OCI-LY7 (cell line): ENCODE measurements at regions not wholly inside any gene's neighbourhood (a gene's known extent, or its start where the extent isn't known, plus 50 kb on each side); places are given as distances from the start of the nearest gene placed in this dataset.

ENCODE experiments used
- BruUV-seq: library from RNA; stranded (reverse); fragments of 400-500 nt; replicated peaks from 2 replicates; lab custom pipeline; 2021; lab: Mats Ljungman, UMichigan
- CTCF ChIA-PET: fragments of 300-600 bp; sonication (Branson Sonifier 250); formaldehyde crosslinking; loops from one replicate; lab custom pipeline; 2022; ENCODE audit warnings: antibody characterized with exemption; ENCODE audit not compliant: unreplicated experiment; lab: Charles Lee
- POLR2A ChIA-PET: fragments of 300-600 bp; sonication (Branson Sonifier 250); formaldehyde crosslinking; loops from one replicate; lab custom pipeline; 2022; ENCODE audit warnings: antibody characterized with exemption; lab: Charles Lee
- DNase-seq: peaks from one replicate; pipeline ENCODE4 v3.0.0-alpha.2; 2015; ENCODE audit warnings: low spot score
- H2AFZ ChIP-seq: fragments of 200-600 bp; sonication (generic), shearing (Covaris generic); 2 replicates; pipeline ENCODE4 v1.6.1; 2014; ENCODE audit warnings: mild to moderate bottlenecking, antibody characterized with exemption, low read length, moderate library complexity
- H3K27ac ChIP-seq: fragments of 200-600 bp; sonication (generic); 2 replicates; pipeline ENCODE4 v1.5.1; 2014; ENCODE audit warnings: mixed run types, low read depth, mild to moderate bottlenecking, moderate library complexity, low read length, inconsistent platforms; ENCODE audit not compliant: poor library complexity, severe bottlenecking
- H3K36me3 ChIP-seq: fragments of 200-600 bp; sonication (generic); 2 replicates; pipeline ENCODE4 v1.6.1; 2014; ENCODE audit warnings: mild to moderate bottlenecking, antibody characterized with exemption, low read length, moderate library complexity, mixed read lengths; ENCODE audit not compliant: insufficient read depth
- H3K4me1 ChIP-seq: fragments of 200-600 bp; sonication (generic); 2 replicates; pipeline ENCODE4 v1.5.1; 2014; ENCODE audit warnings: mild to moderate bottlenecking, low read length; ENCODE audit not compliant: insufficient read depth, poor library complexity, severe bottlenecking
- H3K4me2 ChIP-seq: fragments of 200-600 bp; sonication (generic); 2 replicates; pipeline ENCODE4 v1.6.1; 2014; ENCODE audit warnings: mild to moderate bottlenecking, low read length
- H3K4me3 ChIP-seq: fragments of 200-600 bp; sonication (generic); 2 replicates; pipeline ENCODE4 v1.5.1; 2014; ENCODE audit warnings: mild to moderate bottlenecking, low read depth, low read length; ENCODE audit not compliant: poor library complexity, severe bottlenecking
- H3K79me2 ChIP-seq: fragments of 200-600 bp; sonication (generic); 2 replicates; pipeline ENCODE4 v1.6.1; 2016; ENCODE audit warnings: low read depth, mild to moderate bottlenecking, low read length, moderate library complexity, mixed read lengths; ENCODE audit not compliant: insufficient read depth
- H3K9me2 ChIP-seq: fragments of 200-600 bp; sonication (generic); 2 replicates; pipeline ENCODE4 v1.6.1; 2016; ENCODE audit warnings: mild to moderate bottlenecking, low read length, mixed read lengths; ENCODE audit not compliant: insufficient read depth
- H3K9me3 ChIP-seq: fragments of 200-600 bp; sonication (generic); 2 replicates; pipeline ENCODE4 v1.6.1; 2014; ENCODE audit warnings: mild to moderate bottlenecking, mixed run types, low read length, mixed read lengths
- H4K20me1 ChIP-seq: fragments of 200-600 bp; sonication (generic); 2 replicates; pipeline ENCODE4 v1.6.1; 2014; ENCODE audit warnings: mild to moderate bottlenecking, antibody characterized with exemption, low read length, moderate library complexity, mixed read lengths; ENCODE audit not compliant: insufficient read depth
- CTCF ChIP-seq: fragments of 200-600 bp; sonication (generic); conservative IDR thresholded peaks from 2 replicates; pipeline ENCODE4 v1.5.1; 2014; ENCODE audit warnings: mild to moderate bottlenecking, antibody characterized with exemption, low read length, moderate library complexity, mixed read lengths
- EZH2phosphoT487 ChIP-seq: fragments of 200-600 bp; sonication (generic); IDR thresholded peaks from 2 replicates; pipeline ENCODE4 v1.6.1; 2018; ENCODE audit warnings: low read depth, borderline replicate concordance, mild to moderate bottlenecking, mixed run types, antibody characterized with exemption, low read length, moderate library complexity, mixed read lengths
- intact Hi-C: fragments of 100-400 bp; cut with micrococcal nuclease; formaldehyde crosslinking; loops from one replicate; pipeline ENCODE4 v1.10.0; 2022; ENCODE audit not compliant: unreplicated experiment

GRCh38 chr6:145260484-145261175 is 474.7 kb downstream of the EPM2A start:
- no TSS peak for BruUV-seq

GRCh38 chr6:145261758-145262157 is 473.6 kb downstream of the EPM2A start:
- H3K4me3 ChIP-seq = no peak overlapping the region
- no peaks in the 10 kb centered on the region for H3K4me1 ChIP-seq
- no peak overlapping the region for H3K4me2 ChIP-seq
- ChIA-PET POLR2A (interaction anchor here (0.5 kb wide), 1 partner anchor 277 kb away, joined by 3 read pairs; no protein-coding TSS in a partner anchor), CTCF (no interaction called here)
- no peak for TF ChIP-seq EZH2phosphoT487
- TF ChIP-seq CTCF = no peak
- no peaks in the 10 kb centered on the region for H3K79me2 ChIP-seq
- no peaks in the 10 kb centered on the region for H3K9me2 ChIP-seq
- H4K20me1 ChIP-seq = no peaks in the 10 kb centered on the region
- H2AFZ ChIP-seq = no peak overlapping the region
- no peak for DNase-seq
- no peaks in the 10 kb centered on the region for H3K9me3 ChIP-seq
- H3K27ac ChIP-seq = no peak overlapping the region
- intact Hi-C loops = no loop called here
- no peaks in the 10 kb centered on the region for H3K36me3 ChIP-seq
- BruUV-seq = no TSS peak

More at GRCh38 chr6:145260484-145261175, 474.7 kb downstream of the EPM2A start:
- no peak overlapping the region for H3K4me3 ChIP-seq
- no peak for DNase-seq
- TF ChIP-seq CTCF (no peak), EZH2phosphoT487 (no peak)
- POLR2A ChIA-PET = no interaction called here
- H4K20me1 ChIP-seq = no peaks in the 10 kb centered on the region
- no peaks in the 10 kb centered on the region for H3K9me3 ChIP-seq
- no peak overlapping the region for H3K27ac ChIP-seq
- H3K4me2 ChIP-seq = no peak overlapping the region
- CTCF ChIA-PET = no interaction called here
- H3K36me3 ChIP-seq = no peaks in the 10 kb centered on the region
- no peaks in the 10 kb centered on the region for H3K9me2 ChIP-seq
- H3K79me2 ChIP-seq = no peaks in the 10 kb centered on the region
- intact Hi-C loops = no loop called here
- no peaks in the 10 kb centered on the region for H3K4me1 ChIP-seq
- H2AFZ ChIP-seq = no peak overlapping the region

DNA sequence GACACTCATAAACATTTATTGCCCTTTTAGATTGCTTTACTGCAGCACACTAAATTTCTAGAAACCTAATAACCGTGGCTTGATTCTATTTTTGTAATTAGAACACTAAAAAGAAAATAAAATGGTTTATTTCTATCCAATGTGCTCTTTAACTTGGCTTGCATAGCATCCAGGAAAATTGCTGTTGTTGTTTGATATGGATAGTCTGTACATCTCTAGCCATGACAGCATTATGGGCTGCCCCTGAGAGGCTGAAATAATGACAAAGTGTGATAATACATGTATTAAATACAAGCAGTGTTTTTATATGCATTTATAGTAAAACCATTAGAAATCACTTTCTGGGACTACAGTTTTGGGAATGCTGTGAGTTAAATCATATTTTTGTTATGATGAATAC is 472.5 kb downstream of the EPM2A start:
- no peaks in the 10 kb centered on the region for H3K4me1 ChIP-seq
- H3K36me3 ChIP-seq = no peaks in the 10 kb centered on the region
- no peak overlapping the region for H2AFZ ChIP-seq
- H3K27ac ChIP-seq = no peak overlapping the region
- no peaks in the 10 kb centered on the region for H4K20me1 ChIP-seq
- CTCF ChIA-PET = no interaction called here
- intact Hi-C loops = no loop called here
- no peaks in the 10 kb centered on the region for H3K9me3 ChIP-seq
- POLR2A ChIA-PET = no interaction called here
- no peaks in the 10 kb centered on the region for H3K9me2 ChIP-seq
- no peak for DNase-seq
- BruUV-seq = no TSS peak
- no peak overlapping the region for H3K4me3 ChIP-seq
- TF ChIP-seq CTCF = no peak
- TF ChIP-seq EZH2phosphoT487 = no peak
- no peaks in the 10 kb centered on the region for H3K79me2 ChIP-seq
- H3K4me2 ChIP-seq = no peak overlapping the region
